SK-N-MC (cell line): ENCODE measurements at regions not wholly inside any gene's neighbourhood (a gene's known extent, or its start where the extent isn't known, plus 50 kb on each side); places are given as distances from the start of the nearest gene placed in this dataset.
"Not testable (repeated sequence)": the region's sequence is repeated elsewhere in the genome, so short reads cannot be mapped to it uniquely, and the experiment has no call there.

Experiments
- DNase-seq: peaks from one replicate; pipeline ENCODE4 v3.0.0-alpha.2; 2011; ENCODE audit warnings: low read depth, low spot score
- H3K27ac ChIP-seq: fragments of 200-600 bp; sonication (generic); 2 replicates; pipeline ENCODE4 v1.5.1; 2016; ENCODE audit warnings: mixed run types
- H3K36me3 ChIP-seq: fragments of 200-600 bp; sonication (generic); 2 replicates; pipeline ENCODE4 v1.6.1; 2017; ENCODE audit warnings: antibody characterized with exemption, low read length, mixed read lengths; ENCODE audit not compliant: insufficient read depth
- H3K4me3 ChIP-seq: fragments of 200-600 bp; sonication (generic); 2 replicates; pipeline ENCODE4 v1.5.1; 2016
- H3K9ac ChIP-seq: fragments of 200-600 bp; sonication (generic); 2 replicates; pipeline ENCODE4 v1.8.0; 2017; ENCODE audit warnings: mixed run types, mixed read lengths; ENCODE audit not compliant: insufficient read length
- H3K9me3 ChIP-seq: fragments of 200-600 bp; sonication (generic); 2 replicates; pipeline ENCODE4 v1.6.1; 2017; ENCODE audit warnings: low read depth, mild to moderate bottlenecking, antibody characterized with exemption, low read length, moderate library complexity, mixed read lengths
- EZH2 ChIP-seq: fragments of 200-600 bp; sonication (generic); IDR thresholded peaks from one replicate; pipeline ENCODE4 v1.6.1; 2017; ENCODE audit warnings: antibody characterized with exemption
- FOXP2 ChIP-seq: optimal IDR thresholded peaks from 2 replicates; pipeline ENCODE3; 2011; ENCODE audit warnings: mild to moderate bottlenecking, moderate library complexity; ENCODE audit not compliant: insufficient read depth; ENCODE audit errors: extremely low read length, control extremely low read depth
- POLR2AphosphoS5 ChIP-seq: IDR thresholded peaks from 2 replicates; pipeline ENCODE4 v1.6.1; 2012; ENCODE audit warnings: mild to moderate bottlenecking, low read depth, low read length, borderline replicate concordance

DNA sequence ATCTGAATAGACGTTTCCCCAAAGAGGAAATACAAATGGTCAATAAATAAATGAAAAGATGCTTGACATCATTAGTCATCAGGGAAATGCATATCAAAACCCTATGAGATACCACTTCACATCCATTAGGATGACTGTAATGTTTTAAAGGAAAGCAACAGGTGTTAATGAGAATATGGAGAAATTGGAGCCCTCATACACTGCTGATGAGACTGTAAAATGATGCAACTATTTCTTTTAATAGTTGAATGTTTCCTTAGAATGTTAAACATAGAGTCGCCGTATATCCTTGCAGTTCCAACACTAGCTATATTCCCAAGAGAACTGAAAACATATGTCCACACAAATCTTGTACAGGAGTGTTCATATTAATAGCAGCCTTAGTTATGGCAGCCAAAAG, 133.2 kb downstream of the SLC38A4 start:
- H3K27ac ChIP-seq: no peak overlapping the region
- DNase-seq: no peak
- H3K36me3 ChIP-seq: no peaks in the 10 kb centered on the region
- no peak overlapping the region for H3K9ac ChIP-seq
- no peaks in the 10 kb centered on the region for H3K9me3 ChIP-seq
- H3K4me3 ChIP-seq: no peak overlapping the region
- no peak for TF ChIP-seq POLR2AphosphoS5
- no peak for TF ChIP-seq FOXP2
- no peak for TF ChIP-seq EZH2

DNA sequence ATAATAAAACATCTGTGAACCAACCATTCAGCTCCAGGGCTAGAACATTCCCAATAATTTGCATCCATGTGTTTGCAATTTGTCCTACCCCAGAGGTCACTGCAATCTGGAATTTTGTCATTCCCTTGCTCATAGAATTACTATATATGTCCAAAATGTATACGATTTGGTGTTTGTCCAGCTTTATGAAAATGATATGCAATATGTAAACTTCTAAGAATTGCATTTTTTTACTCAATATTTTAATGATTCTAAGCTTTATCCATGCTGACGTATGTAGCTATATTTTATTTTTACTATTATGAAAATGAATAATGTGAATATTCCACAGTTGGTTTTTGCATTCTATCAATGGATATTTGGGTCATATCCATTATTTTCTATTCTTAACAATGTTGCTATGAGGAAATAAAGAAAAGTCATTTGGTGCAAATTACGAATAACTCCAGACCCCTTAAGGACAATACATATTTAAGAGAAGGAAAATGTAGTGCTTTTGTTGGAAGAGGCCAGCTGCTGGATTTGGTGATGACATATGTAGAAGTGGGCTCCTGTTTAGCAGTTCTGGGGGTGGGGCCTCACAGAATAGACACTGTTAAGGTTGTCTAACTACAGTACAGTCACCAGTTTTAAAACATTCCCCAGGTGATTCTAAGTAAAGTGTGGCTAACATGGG, 139.4 kb downstream of the SLC38A4 start:
- Histone ChIP-seq H3K36me3 (no peaks in the 10 kb centered on the region), H3K4me3 (no peak overlapping the region), H3K9ac (no peak overlapping the region), H3K9me3 (0 out of 2 replicates have a peak, but pooled peaks cover 4% of the 10 kb centered on the region), H3K27ac (no peak overlapping the region)
- TF ChIP-seq POLR2AphosphoS5 (no peak), FOXP2 (no peak), EZH2 (no peak)
- no peak for DNase-seq

DNA sequence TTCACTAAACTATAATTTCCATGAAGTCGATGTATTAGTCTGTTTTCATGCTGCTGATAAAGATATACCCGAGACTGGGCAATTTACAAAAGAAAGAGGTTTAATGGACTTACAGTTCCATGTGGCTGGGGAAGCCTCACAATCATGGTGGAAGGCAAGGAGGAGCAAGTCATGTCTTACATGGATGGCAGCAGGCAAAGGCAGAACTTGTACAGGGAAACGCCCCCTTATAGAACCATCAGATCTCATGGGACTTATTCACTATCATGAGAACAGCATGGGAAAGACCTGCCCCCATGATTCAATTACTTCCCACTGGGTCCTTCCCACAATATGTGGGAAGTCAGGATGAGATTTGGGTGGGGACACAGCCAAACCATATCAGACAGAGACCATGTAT, 141.6 kb downstream of the SLC38A4 start:
- H3K36me3 ChIP-seq, H3K4me3 ChIP-seq, H3K9ac ChIP-seq, H3K9me3 ChIP-seq, DNase-seq, H3K27ac ChIP-seq: not testable (repeated sequence)

GRCh38 chr12:46682148-46682547, 143.6 kb downstream of the SLC38A4 start:
- Histone ChIP-seq H3K9ac (no peak overlapping the region), H3K36me3 (no peaks in the 10 kb centered on the region), H3K9me3 (0 out of 2 replicates have a peak, but pooled peaks cover 4% of the 10 kb centered on the region), H3K4me3 (no peak overlapping the region), H3K27ac (no peak overlapping the region)
- DNase-seq: no peak
- TF ChIP-seq POLR2AphosphoS5: no peak
- TF ChIP-seq FOXP2: no peak
- no peak for TF ChIP-seq EZH2

DNA sequence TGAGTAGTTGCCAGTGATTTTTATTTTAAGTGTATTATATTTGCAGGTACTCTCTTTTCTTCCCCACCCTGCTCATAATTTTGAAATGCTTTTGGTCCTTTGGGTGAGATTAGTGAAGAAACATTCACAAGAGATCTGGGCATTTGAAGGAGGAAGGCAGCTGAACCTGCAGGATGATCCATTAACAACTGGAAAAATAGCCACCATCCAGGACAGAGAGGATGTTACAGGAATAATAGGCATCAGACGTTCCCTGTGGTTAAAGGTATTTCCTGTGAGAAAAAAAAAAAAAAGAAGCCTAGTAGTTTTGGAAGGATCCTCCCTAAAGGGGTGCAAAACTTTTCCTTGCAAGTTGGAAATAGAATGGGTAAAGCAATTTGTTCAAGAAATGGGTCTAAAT, 145.3 kb downstream of the SLC38A4 start:
- 0 out of 2 replicates have a peak, but pooled peaks cover 4% of the 10 kb centered on the region for H3K9me3 ChIP-seq
- no peak for DNase-seq
- H3K4me3 ChIP-seq: no peak overlapping the region
- no peak overlapping the region for H3K9ac ChIP-seq
- TF ChIP-seq EZH2 (no peak), FOXP2 (no peak), POLR2AphosphoS5 (no peak)
- no peaks in the 10 kb centered on the region for H3K36me3 ChIP-seq
- H3K27ac ChIP-seq: no peak overlapping the region

DNA sequence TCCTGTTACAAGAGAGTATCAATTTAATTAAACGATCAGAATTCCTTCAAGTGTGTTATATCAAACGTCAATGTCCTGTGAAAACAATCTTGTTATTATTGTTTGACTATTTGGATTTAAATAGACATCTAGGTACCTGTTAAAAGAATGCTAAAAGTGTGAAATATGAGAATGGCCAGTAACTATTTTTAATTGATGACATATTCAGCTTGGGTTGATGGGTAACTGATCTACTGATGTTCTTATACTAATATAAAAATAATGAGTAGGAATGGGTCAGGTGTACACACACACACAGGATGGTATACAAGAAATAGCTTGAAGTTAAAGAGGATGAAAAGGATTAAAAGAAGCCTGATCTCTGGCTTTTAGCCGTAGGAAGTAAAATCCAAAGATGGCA, 146.0 kb downstream of the SLC38A4 start:
- no peak overlapping the region for H3K4me3 ChIP-seq
- no peak for TF ChIP-seq FOXP2
- TF ChIP-seq EZH2: no peak
- no peak for TF ChIP-seq POLR2AphosphoS5
- no peak overlapping the region for H3K27ac ChIP-seq
- DNase-seq: no peak
- no peak overlapping the region for H3K9ac ChIP-seq
- 0 out of 2 replicates have a peak, but pooled peaks cover 3% of the 10 kb centered on the region for H3K9me3 ChIP-seq
- no peaks in the 10 kb centered on the region for H3K36me3 ChIP-seq

- no peak for DNase-seq
- no peak overlapping the region for H3K4me3 ChIP-seq
- H3K9me3 ChIP-seq: no peaks in the 10 kb centered on the region
- TF ChIP-seq EZH2: no peak
- TF ChIP-seq FOXP2: no peak
- TF ChIP-seq POLR2AphosphoS5: no peak
- no peaks in the 10 kb centered on the region for H3K36me3 ChIP-seq
- H3K27ac ChIP-seq: no peak overlapping the region
- H3K9ac ChIP-seq: no peak overlapping the region
Measured at GRCh38 chr12:46678426-46678825, 147.4 kb downstream of the SLC38A4 start.

DNA sequence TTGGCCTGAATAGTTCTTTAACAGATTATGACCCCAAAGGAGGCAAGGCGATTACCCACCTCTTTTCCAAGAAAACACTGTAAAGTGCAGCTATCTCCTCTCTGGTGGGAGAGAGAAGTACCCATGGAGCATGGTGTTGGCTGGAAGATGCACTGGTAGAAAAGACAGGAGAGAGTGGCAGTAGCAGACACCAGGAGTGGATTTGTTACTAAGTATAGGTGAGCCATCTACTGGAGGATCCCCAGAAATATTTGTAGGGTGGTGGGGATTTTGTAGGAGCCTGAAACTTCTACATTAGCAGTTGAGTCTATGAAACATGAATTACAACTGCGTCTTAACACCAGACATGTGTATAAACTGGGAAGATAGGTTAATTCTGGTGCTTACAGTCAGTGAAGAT, 148.0 kb downstream of the SLC38A4 start:
- H3K27ac ChIP-seq: no peak overlapping the region; the same call in 1 of the 2 replicates
- no peaks in the 10 kb centered on the region for H3K9me3 ChIP-seq
- no peak for DNase-seq
- no peaks in the 10 kb centered on the region for H3K36me3 ChIP-seq
- no peak overlapping the region for H3K9ac ChIP-seq
- TF ChIP-seq FOXP2 (no peak), POLR2AphosphoS5 (no peak), EZH2 (no peak)
- no peak overlapping the region for H3K4me3 ChIP-seq

- H3K9ac ChIP-seq: no peak overlapping the region
- H3K27ac ChIP-seq: peak overlapping the region; percentile 3; the same call in 1 of the 2 replicates
- TF ChIP-seq EZH2 (no peak), FOXP2 (no peak), POLR2AphosphoS5 (no peak)
- no peaks in the 10 kb centered on the region for H3K9me3 ChIP-seq
- no peaks in the 10 kb centered on the region for H3K36me3 ChIP-seq
- no peak overlapping the region for H3K4me3 ChIP-seq
- DNase-seq: no peak
Measured at GRCh38 chr12:46676797-46677520, 148.8 kb downstream of the SLC38A4 start.
